Skin of body (tissue), 1 donor: ENCODE measurements at regions not wholly inside any gene's neighbourhood (a gene's known extent, or its start where the extent isn't known, plus 50 kb on each side); places are given as distances from the start of the nearest gene placed in this dataset.
"Not testable (repeated sequence)": the region's sequence is repeated elsewhere in the genome, so short reads cannot be mapped to it uniquely, and the experiment has no call there.

Experiments
- DNase-seq: peaks from one replicate; lab custom pipeline; 2025; lab: John Stamatoyannopoulos, UW

DNA sequence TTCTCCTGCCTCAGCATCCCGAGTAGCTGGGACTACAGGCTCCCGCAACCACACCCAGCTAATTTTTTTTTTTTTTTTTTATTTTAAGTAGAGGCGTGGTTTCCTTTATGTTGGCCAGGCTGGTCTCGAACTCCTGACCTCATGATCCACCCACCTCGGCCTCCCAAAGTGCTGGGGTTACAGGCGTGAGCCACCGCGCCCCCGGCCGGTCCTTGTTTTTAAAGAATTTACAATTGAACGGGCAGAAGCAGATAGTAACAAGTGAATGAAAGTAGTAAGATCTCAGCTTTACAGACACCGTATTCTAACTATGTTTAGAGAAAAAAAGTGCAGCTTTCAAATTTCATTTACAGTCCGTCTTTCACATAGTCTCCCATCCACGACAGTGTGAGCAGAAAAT lies 112.5 kb upstream of the VWC2 start:
- DNase-seq = no peak

DNA sequence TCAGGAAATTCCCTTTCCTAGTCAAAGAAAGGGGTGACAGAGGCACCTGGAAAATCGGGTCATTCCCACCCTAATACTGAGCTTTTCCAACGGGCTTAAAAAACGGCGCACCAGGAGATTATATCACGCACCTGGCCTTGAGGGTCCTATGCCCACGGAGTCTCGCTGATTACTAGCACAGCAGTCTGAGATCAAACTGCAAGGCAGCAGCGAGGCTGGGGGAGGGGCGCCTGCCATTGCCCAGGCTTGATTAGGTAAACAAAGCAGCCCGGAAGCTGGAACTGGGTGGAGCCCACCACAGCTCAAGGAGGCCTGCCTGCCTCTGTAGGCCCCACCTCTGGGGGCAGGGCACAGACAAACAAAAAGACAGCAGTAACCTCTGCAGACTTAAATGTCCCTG lies 107.5 kb upstream of the VWC2 start:
- not testable (repeated sequence) for DNase-seq

DNA sequence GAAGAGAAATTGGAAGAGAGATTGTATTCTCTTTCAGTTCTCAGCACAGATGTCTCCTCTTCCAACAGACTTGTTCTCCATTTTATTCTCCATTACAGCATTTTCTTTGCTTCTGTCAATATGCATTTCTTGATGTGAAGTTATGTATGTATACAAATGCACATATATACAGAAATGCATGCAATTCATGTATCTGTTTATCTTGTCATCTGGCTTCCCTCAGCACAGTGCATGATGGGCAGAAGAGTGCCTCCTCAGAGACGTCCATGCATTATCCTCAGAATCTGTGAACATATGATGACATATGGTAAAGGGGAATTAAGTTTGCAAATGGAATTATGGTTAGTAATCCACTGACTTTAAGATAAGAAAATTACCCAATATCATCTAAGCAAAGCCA lies 106.7 kb upstream of the VWC2 start:
- no peak for DNase-seq

DNA sequence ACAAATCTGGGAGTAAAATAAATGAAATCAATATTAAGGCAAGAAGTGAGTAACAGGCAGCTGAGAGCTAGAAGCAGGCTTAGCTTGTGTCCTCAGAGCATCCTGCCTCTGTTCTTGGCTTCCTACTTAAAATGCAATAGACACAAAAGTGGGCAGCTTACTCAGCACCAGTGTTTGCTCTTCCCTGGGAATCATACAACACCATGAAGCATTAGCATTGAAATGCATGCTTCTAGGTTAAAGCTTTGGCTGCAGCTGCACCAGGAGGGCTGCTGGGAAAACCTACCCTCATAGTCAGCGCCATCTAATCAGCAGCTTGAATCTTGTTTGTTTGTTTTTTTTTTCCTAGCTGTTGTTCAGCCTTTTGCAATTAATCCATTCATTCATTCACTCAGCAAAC lies 104.2 kb upstream of the VWC2 start:
- no peak for DNase-seq

DNA sequence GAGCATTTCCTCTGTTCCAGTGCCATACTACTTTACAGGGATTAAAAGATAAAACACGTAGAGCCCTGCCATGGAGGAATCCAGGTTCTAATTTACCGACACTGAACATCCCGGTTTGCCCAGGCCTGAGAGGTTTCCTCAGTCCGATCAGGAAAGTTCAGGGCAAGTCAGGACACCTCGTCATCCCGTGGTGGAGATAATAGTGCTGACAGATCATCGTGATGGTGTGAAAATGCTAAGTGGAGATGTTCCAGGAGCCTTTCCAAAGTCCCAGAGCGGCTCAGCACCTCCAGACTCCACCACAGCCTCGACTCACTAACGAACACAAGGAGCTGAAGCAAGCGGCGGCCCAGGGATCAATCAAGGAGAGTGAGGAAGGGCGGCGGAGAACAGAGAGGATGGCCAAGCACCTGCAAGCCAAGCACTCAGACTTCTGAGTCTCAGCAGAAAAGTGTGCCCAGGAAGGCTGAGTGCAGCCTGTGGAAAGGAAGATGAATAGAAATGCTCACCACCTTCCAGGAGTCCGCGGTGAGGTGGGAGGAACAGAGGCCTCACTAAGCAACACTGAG lies 103.7 kb upstream of the VWC2 start:
- DNase-seq = no peak

DNA sequence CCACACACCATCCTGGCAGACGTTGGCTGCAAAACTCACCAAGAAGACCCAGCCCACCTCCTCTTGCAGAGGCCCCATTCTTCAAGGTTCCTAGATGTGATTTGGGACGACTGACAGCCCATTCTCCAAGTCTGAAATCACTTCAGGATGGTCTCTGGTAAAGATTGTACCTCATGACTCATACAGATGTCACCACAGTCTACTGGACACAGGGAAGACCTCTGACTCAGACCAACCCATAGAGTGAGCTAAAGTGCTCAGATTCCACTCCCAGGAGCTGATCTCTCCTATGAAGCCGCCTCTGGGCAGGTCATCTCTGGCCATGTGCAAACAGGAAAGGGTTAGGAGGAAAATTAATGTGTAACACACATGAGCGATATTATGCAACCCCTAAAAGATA lies 102.4 kb upstream of the VWC2 start:
- DNase-seq = no peak

DNA sequence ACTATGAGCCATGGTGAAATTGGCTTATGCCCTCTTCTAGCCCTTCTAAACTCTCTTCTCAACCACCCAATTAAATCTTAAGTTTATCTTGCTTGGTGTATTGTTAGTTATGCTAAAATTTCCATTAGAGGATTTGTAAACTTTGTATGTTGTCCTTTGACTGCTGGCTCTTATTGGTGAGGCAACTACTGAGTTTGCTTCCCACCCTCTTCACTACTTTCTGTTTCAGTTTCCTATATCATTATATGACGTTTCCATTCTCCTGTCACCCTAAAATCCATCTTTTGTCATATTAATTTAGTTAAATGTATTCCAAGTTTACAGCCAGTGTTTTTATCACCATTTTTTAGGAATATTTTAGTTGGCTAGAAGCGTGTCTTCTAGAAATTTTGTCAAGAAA lies 80.9 kb upstream of the VWC2 start:
- no peak for DNase-seq

DNA sequence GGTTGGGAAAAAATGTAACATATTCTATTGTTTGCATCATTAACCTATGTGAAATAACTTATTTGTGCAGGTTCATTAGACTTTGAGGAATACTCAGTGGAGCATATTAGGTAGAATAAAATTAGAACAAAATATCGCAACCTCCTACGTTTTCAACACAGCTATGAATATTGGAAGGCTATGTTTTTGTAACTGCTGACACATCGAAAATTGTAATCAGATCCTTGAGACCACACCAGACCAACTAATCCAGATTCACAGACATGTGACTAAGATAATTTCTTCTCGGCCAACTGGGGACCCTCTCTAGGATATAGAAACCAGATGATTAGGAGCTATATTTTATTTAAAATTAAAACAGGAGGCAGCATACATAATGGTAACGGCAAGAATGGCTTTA lies 77.5 kb upstream of the VWC2 start:
- DNase-seq = no peak

DNA sequence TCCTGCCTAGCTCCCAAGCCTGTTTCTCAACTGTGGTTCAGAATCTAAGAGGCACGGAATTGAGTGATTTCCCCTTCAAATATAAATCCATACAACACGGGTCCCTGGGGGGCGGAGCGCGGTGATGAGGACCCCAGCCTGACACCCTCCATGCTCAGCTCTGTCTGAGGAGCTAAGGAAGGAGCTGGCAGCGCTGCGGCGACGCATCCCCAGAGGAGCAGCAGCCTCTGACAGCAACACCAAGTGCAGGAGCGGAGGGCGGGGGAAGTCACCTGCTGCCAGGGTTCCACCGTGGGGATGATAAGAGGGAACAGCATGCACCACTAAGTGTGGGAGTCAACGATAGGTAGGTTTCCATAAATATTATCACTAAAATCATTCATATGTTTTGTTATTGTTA lies 72.6 kb upstream of the VWC2 start:
- no peak for DNase-seq

DNA sequence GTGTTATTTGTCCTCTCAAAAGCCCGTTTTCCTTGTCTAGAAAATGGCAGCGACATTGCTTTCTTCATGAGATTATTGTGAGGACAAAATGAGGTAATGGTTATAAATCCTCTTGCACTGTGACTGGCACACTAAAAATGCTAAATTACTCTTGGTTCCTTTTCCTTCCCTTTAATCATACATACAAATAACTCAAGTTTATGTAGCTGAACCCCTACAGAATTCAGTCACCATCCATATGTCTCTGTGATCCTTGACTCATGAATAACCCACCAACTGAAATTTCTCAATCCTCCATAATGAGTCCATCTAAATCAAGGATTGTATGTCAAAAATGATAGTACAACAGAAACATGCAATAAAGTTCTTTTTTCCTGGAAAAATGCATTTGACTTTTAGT lies 71.3 kb upstream of the VWC2 start:
- no peak for DNase-seq

DNA sequence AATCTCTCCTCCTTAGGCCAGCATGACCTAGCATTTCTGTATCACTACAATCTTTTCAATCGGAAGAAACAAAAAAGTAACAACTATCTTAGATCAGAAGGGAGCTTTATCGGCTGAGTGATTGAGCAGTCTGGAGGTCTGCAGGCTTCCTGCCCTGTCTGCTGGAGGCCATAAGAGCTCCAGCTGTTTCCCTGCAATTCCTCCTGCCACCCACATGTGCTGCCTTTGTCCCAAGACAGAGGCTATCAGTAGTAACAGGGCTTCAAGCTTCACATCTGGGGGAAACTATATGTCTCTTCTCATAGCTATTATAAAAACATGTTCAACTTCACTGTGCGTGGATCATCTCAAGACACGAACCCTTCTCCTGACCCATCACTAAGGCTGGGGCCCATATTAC lies 70.1 kb upstream of the VWC2 start:
- no peak for DNase-seq

DNA sequence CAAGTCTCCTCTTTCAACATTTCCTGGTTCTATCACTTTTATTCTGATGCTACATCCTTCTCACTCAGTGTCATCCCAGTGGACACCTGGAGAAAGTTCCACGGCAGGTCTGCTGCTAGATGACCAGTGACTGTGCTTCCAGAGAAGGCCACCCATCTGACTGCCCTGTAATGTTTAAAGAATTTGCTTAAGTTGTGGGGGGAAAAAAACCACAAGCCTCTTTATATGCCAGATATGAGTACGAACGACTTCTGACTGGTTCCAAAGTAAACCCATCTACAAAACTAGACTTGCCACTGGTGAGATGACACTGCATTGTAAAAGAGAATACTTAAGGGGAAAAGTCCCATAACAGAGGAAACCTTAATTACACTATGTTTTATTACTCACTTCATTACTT lies 69.6 kb upstream of the VWC2 start:
- DNase-seq = no peak

DNA sequence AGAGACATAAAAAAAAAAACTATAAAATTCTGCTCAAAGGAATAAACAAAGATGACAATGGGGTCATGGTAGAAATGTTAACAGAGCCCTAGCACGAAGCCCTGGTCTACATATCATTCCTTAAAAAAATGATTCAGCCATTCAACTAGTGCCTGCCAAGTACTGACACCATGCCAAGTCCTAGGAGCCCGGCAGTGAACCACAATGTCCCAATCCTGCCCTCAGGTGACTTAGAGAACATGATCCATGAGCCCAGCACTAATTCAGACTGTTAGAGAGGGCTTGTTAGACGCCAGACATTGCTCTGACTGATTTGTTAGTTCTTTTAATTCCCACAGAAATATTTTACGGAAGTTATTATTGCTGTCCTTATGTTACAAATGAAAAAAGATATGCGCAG lies 67.3 kb upstream of the VWC2 start:
- no peak for DNase-seq

DNA sequence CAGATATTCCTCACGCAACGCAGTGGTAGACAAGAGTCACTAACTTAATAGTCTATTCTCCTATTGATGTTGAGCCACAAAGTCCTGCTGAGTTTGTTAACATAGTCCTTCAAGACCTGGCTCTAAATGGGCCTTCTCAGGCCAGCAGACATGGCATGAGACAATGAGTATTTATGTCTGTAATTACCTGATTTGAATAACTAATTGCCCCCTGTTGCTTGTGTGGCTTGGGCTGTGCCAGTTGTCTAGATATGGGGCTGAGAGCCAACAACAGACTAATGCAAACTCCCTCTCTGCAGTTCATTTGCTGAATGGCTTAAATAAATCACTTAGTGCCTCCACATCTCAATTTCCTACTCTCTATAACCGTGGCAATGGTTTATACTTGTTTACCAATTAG lies 65.5 kb upstream of the VWC2 start:
- DNase-seq = no peak

DNA sequence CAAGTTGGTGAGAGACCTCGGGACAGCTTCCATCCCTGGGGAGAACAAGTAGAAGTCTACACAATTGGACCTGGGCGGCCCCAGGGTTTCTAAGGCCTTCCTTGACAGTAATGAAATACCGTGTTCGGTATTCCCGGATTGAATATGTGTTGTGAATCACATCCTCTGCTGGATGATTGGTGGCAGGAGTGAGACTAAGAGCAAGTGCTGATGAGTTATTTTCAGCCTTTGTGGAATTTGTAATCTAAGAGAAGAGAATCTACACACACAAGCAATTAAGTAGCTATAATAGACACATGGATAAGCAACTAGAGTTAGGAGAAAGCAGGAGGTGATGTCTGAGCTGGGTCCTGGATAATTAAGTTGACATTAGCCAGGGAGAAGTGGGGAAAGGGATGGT lies 64.8 kb upstream of the VWC2 start:
- no peak for DNase-seq

DNA sequence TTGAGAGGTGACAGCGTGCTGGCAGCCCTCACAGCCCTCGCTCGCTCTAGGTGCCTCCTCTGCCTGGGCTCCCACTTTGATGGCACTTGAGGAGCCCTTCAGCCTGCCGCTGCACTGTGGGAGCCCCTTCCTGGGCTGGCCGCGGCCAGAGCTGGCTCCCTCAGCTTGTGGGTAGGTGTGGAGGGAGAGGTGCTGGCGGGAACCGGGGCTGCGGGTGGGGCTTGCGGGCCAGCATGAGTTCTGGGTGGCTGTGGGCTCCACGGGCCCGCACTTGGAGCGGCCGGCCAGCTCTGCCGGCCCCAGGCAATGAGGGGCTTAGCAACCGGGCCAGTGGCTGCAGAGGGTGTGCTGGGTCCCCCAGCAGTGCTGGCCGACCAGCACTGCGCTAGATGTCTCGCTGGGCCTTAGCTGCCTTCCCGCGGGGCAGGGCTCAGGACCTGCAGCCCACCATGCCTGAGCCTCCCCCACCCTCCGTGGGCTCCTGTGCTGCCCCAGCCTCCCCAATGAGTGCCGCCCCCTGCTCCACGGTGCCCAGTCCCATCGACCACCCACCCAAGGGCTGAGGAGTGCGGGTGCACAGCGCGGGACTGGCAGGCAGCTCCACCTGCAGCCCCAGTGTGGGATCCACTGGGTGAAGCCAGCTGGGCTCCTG lies 62.2 kb upstream of the VWC2 start:
- DNase-seq = not testable (repeated sequence)

DNA sequence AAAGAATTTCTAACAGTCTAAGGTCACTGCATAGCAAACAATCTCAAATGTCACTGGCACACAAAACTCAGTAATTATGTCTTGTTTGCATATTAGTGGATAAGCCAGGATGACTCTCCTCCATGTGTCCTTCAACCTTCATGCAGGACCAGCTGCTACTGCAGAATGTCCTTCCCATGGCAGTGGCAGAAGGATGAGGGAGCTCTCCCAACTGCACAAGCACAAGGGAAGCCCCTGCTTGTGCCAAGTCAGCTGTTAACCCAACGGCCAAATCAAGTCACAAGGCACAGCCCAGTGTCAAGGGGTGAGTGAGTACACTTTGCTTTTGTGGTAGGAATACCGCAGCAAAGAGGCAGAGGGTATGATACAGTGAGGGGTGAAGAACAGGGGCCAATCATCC lies 59.3 kb upstream of the VWC2 start:
- DNase-seq = no peak

DNA sequence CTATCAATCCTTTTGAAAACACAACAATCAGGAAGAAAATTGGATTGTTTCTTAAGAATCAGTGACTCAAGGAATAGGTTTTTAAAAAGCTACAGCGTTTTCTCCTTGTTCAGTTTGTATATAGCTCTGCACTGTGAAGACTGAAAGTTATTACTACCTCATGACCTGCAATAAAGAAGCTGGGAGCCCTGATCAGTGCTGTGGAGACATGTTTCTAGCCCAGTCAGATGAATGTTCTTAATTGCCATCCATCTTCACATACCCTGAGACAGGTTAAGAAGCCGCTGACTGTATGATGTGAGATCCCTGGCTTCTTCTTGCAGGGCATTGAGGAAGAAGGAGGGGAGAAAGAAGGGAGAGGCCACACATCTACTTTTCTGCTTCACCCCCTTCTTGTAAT lies 58.0 kb upstream of the VWC2 start:
- no peak for DNase-seq

DNA sequence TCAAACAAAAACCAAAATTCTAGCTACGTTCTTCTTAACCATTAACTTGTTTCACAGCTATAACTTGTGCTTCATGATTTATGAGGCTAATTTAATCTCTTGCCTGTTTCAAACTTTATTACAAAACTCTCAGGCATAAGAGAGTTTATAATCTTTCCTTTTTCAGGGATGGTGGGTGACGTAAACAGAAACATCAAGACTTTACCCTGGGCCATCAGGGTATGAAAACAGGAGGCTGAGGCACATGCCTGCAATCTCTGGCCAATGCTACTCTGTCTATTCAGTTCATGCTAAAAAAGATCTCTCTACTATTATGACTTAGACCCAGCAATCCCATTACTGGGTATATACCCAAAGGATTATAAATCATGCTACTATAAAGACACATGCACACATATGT lies 55.9 kb upstream of the VWC2 start:
- no peak for DNase-seq

DNA sequence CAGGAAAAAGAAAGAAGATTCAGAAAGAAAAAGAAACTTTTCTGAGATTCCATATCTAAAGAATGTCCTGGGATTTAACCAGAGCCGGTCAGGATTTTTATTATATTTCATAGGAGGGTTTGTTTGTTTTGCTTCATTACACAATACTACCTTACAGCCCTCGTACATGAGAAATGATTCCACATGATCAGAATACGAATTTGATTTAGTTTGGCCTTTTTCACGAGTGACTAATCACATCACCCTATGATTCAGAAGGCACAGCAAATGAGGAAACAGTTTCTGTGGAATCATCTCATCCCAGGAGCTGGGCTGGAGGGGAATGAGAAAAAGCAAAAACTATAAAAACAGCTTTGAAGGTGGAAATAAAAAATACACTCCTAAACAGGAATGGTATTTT lies 54.7 kb upstream of the VWC2 start:
- DNase-seq = no peak

DNA sequence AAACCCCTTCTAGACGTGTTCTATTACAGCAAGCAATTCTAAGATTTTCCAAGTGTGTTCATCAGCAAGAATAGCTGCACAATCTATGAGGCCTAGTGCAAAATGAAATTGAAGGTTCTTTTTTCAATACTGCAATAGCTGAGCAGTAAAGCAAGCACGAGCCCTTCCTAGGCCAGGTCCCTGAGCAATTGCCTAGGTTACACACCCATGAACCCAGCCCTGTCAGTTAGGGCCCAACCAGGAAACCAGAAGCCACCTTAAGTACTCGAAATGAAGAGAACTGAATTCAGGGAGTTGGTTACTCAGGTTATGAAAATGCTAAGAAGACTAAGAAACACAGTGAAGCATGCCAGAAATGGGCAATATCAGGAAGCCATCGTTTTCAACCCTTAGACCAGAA lies 52.0 kb upstream of the VWC2 start:
- DNase-seq = no peak
